Osteoblast (primary cell): ENCODE measurements at regions not wholly inside any gene's neighbourhood (a gene's known extent, or its start where the extent isn't known, plus 50 kb on each side); places are given as distances from the start of the nearest gene placed in this dataset.

ENCODE experiments used
- DNase-seq: peaks from one replicate; pipeline ENCODE4 v3.0.0; 2011; ENCODE audit warnings: low spot score, mixed read lengths; ENCODE audit not compliant: insufficient read length; ENCODE audit errors: missing footprints
- H2AFZ ChIP-seq: 2 replicates; pipeline ENCODE4 v1.6.0; 2011; ENCODE audit warnings: mild to moderate bottlenecking, low read length
- H3K27ac ChIP-seq: 2 replicates; pipeline ENCODE4 v1.5.1; 2011; ENCODE audit warnings: mild to moderate bottlenecking, low read depth, low read length, moderate library complexity
- H3K27me3 ChIP-seq: 2 replicates; pipeline ENCODE4 v1.6.0; 2012; ENCODE audit warnings: mild to moderate bottlenecking, control low read depth, inconsistent platforms, low read length, moderate library complexity; ENCODE audit not compliant: insufficient read depth
- H3K36me3 ChIP-seq: 2 replicates; pipeline ENCODE4 v1.5.1; 2011; ENCODE audit warnings: mild to moderate bottlenecking, low read length, control low read depth, moderate library complexity; ENCODE audit not compliant: insufficient read depth
- H3K4me1 ChIP-seq: 2 replicates; pipeline ENCODE4 v1.5.1; 2011; ENCODE audit warnings: mild to moderate bottlenecking, low read length, control low read depth, moderate library complexity; ENCODE audit not compliant: insufficient read depth
- H3K4me2 ChIP-seq: 2 replicates; pipeline ENCODE4 v1.6.0; 2011; ENCODE audit warnings: mild to moderate bottlenecking, low read length; ENCODE audit not compliant: insufficient read depth
- H3K4me3 ChIP-seq: fragments of 200-600 bp; sonication (generic); 3 replicates; pipeline ENCODE4 v1.5.1; 2012; ENCODE audit warnings: mild to moderate bottlenecking, low read length, inconsistent platforms; ENCODE audit not compliant: insufficient read depth
- H3K79me2 ChIP-seq: 2 replicates; pipeline ENCODE4 v1.6.0; 2012; ENCODE audit warnings: mild to moderate bottlenecking, low read length, control low read depth, inconsistent platforms; ENCODE audit not compliant: insufficient read depth
- H3K9me3 ChIP-seq: 2 replicates; pipeline ENCODE4 v1.5.1; 2011; ENCODE audit warnings: low read depth, low read length, control low read depth
- H4K20me1 ChIP-seq: 2 replicates; pipeline ENCODE4 v1.6.0; 2012; ENCODE audit warnings: mild to moderate bottlenecking, low read length, control low read depth; ENCODE audit not compliant: insufficient read depth
- CTCF ChIP-seq: IDR thresholded peaks from 2 replicates; pipeline ENCODE4 v1.5.1; 2011; ENCODE audit warnings: mild to moderate bottlenecking, low read depth, low read length, moderate library complexity; ENCODE audit errors: extremely low read depth

- Histone ChIP-seq H3K4me3 (no peak overlapping the region), H3K27ac (no peak overlapping the region), H4K20me1 (no peaks in the 10 kb centered on the region), H3K9me3 (no peaks in the 10 kb centered on the region), H3K4me2 (no peak overlapping the region), H3K36me3 (no peaks in the 10 kb centered on the region), H3K27me3 (peaks cover 6% of the 10 kb centered on the region), H2AFZ (no peak overlapping the region), H3K4me1 (no peaks in the 10 kb centered on the region), H3K79me2 (no peaks in the 10 kb centered on the region)
- TF ChIP-seq CTCF, result no peak
- peak; percentile 52 for DNase-seq
These were observed 134.3 kb upstream of the IQSEC1 start for GRCh38 chr3:13207578-13207922.

GRCh38 chr3:13206799-13207577 lies 133.8 kb upstream of the IQSEC1 start:
- H3K9me3 ChIP-seq, result no peaks in the 10 kb centered on the region
- no peaks in the 10 kb centered on the region for H3K79me2 ChIP-seq
- no peaks in the 10 kb centered on the region for H4K20me1 ChIP-seq
- no peaks in the 10 kb centered on the region for H3K36me3 ChIP-seq
- H3K4me1 ChIP-seq, result no peaks in the 10 kb centered on the region
- H3K4me3 ChIP-seq, result no peak overlapping the region
- DNase-seq, result peak; percentile 70
- no peak overlapping the region for H3K27ac ChIP-seq
- H2AFZ ChIP-seq, result no peak overlapping the region
- peaks cover 6% of the 10 kb centered on the region for H3K27me3 ChIP-seq
- no peak overlapping the region for H3K4me2 ChIP-seq
- TF ChIP-seq CTCF, result no peak

- Histone ChIP-seq H3K4me1 (no peaks in the 10 kb centered on the region), H2AFZ (no peak overlapping the region), H3K4me3 (no peak overlapping the region), H3K4me2 (no peak overlapping the region), H3K9me3 (no peaks in the 10 kb centered on the region), H3K27ac (no peak overlapping the region), H4K20me1 (no peaks in the 10 kb centered on the region), H3K36me3 (no peaks in the 10 kb centered on the region), H3K27me3 (peaks cover 6% of the 10 kb centered on the region), H3K79me2 (no peaks in the 10 kb centered on the region)
- peak; percentile 18 for DNase-seq
- no peak for TF ChIP-seq CTCF
These were observed 132.4 kb upstream of the IQSEC1 start for GRCh38 chr3:13205567-13206143.

- no peak for TF ChIP-seq CTCF
- H3K4me3 ChIP-seq, result no peak overlapping the region
- no peaks in the 10 kb centered on the region for H4K20me1 ChIP-seq
- H3K9me3 ChIP-seq, result no peaks in the 10 kb centered on the region
- H3K27ac ChIP-seq, result no peak overlapping the region
- peaks cover 6% of the 10 kb centered on the region for H3K27me3 ChIP-seq
- no peaks in the 10 kb centered on the region for H3K4me1 ChIP-seq
- DNase-seq, result peak; percentile 31
- no peaks in the 10 kb centered on the region for H3K36me3 ChIP-seq
- H3K79me2 ChIP-seq, result no peaks in the 10 kb centered on the region
- no peak overlapping the region for H3K4me2 ChIP-seq
- H2AFZ ChIP-seq, result no peak overlapping the region
These were observed 130.9 kb upstream of the IQSEC1 start for GRCh38 chr3:13204177-13204581.
